Psoas muscle (tissue), 7 donors: ENCODE measurements at regions not wholly inside any gene's neighbourhood (a gene's known extent, or its start where the extent isn't known, plus 50 kb on each side); places are given as distances from the start of the nearest gene placed in this dataset.

Source experiments
- ATAC-seq, 4 donors: fragments of 200-7000 bp; cut with Tn5 transposase; one replicate each; pipeline ENCODE4 v1.9.1; 2020; ENCODE audit warnings: moderate library complexity in 3 of 4, mild to moderate bottlenecking in 2 of 4
- DNase-seq, 2 donors: peaks; one replicate each; pipeline ENCODE4 v3.0.0-alpha.2; 2020
- H3K27ac ChIP-seq: fragments of 200-600 bp; one replicate; pipeline ENCODE4 v1.8.0; 2022
- H3K27me3 ChIP-seq, 3 donors: fragments of 200-600 bp in 1 of 3; one replicate each; pipeline versions ENCODE4 v1.6.1 to v1.8.0; 2013 to 2022; ENCODE audit warnings: low read length in 2 of 3, mild to moderate bottlenecking in 2 of 3, moderate library complexity in 1 of 3; ENCODE audit not compliant: insufficient read depth in 3 of 3
- H3K36me3 ChIP-seq, 2 donors: fragments of 200-600 bp in 1 of 2; one replicate each; pipeline versions ENCODE4 v1.6.1 to v1.8.0; 2013 to 2022; ENCODE audit warnings: low read depth in 1 of 2, mild to moderate bottlenecking in 1 of 2, moderate library complexity in 1 of 2; ENCODE audit not compliant: insufficient read depth in 1 of 2
- H3K4me1 ChIP-seq: fragments of 200-600 bp; one replicate; pipeline ENCODE4 v1.8.0; 2022
- H3K4me3 ChIP-seq: fragments of 200-600 bp; one replicate; pipeline ENCODE4 v1.8.0; 2022; ENCODE audit warnings: mild to moderate bottlenecking
- H3K9me3 ChIP-seq: fragments of 200-600 bp; one replicate; pipeline ENCODE4 v1.8.0; 2022
- WGBS, 3 donors: extraction: QIAGEN DNeasy Blood & Tissue Kit; methylation state at CpG; one replicate each; pipeline versions ENCODE4 v1.1.6 to v1.1.7; 2013; 5-methylcytosine and 5-hydroxymethylcytosine counted together
- intact Hi-C, 2 donors: fragments of 100-400 bp; cut with DNase I; formaldehyde crosslinking; loops; one replicate each; pipeline versions ENCODE4 v1.11.0 to v1.14.2; 2022
- TF ChIP-seq, protein P1 (sequence below): fragments of 200-600 bp; IDR thresholded peaks from one replicate; pipeline ENCODE4 v1.8.0; 2022; ENCODE audit warnings: antibody characterized with exemption
- donor health status: healthy with polysubstance abuse.
- donor health status: DM: no; HTN: no; CAD: no; lungs with moderate emphysema.
- donor health status: Bipolar disorder and iron deficiency.
- donor health status: healthy.
- donor health status: DM: yes; HTN: yes; CAD: no.
- donor health status: DM: no; HTN: no; CAD: no.
- donor health status: DM: yes; HTN: yes; CAD: no.

- TF ChIP-seq, protein P1, sequence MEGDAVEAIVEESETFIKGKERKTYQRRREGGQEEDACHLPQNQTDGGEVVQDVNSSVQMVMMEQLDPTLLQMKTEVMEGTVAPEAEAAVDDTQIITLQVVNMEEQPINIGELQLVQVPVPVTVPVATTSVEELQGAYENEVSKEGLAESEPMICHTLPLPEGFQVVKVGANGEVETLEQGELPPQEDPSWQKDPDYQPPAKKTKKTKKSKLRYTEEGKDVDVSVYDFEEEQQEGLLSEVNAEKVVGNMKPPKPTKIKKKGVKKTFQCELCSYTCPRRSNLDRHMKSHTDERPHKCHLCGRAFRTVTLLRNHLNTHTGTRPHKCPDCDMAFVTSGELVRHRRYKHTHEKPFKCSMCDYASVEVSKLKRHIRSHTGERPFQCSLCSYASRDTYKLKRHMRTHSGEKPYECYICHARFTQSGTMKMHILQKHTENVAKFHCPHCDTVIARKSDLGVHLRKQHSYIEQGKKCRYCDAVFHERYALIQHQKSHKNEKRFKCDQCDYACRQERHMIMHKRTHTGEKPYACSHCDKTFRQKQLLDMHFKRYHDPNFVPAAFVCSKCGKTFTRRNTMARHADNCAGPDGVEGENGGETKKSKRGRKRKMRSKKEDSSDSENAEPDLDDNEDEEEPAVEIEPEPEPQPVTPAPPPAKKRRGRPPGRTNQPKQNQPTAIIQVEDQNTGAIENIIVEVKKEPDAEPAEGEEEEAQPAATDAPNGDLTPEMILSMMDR, result no peak
- Histone ChIP-seq H3K36me3 (no peaks in the 10 kb centered on the region), H3K27ac (no peak overlapping the region), H3K4me1 (no peaks in the 10 kb centered on the region), H3K27me3 (no peaks in the 10 kb centered on the region), H3K9me3 (no peaks in the 10 kb centered on the region), H3K4me3 (no peak overlapping the region)
- DNase-seq (no peak), ATAC-seq (no peak)
- intact Hi-C loops, result no loop called here
- 88 to 91% (median 89%) methylated on average over 8 of the region's 8 CpGs for WGBS, 3 donors
Observed at GRCh38 chr10:124211921-124212320, 118.5 kb upstream of the CHST15 start.

- intact Hi-C loops, result no loop called here
- Histone ChIP-seq H3K4me1 (no peaks in the 10 kb centered on the region), H3K4me3 (no peak overlapping the region), H3K27me3 (no peaks in the 10 kb centered on the region), H3K9me3 (no peaks in the 10 kb centered on the region), H3K27ac (no peak overlapping the region), H3K36me3 (no peaks in the 10 kb centered on the region)
- DNase-seq (no peak), ATAC-seq (no peak)
- WGBS, 3 donors, result 80 to 94% (median 86%) methylated on average over 1 of the region's 1 CpG
- TF ChIP-seq, protein P1, result no peak
Observed at GRCh38 chr10:124210263-124210662, 116.9 kb upstream of the CHST15 start.

- Histone ChIP-seq H3K27me3 (no peaks in the 10 kb centered on the region), H3K36me3 (no peaks in the 10 kb centered on the region), H3K4me1 (no peaks in the 10 kb centered on the region), H3K9me3 (no peaks in the 10 kb centered on the region), H3K4me3 (no peak overlapping the region), H3K27ac (no peak overlapping the region)
- 90 to 99% (median 93%) methylated on average over 5 of the region's 5 CpGs for WGBS, 3 donors
- ATAC-seq, result no peak
- TF ChIP-seq, protein P1, result no peak
- intact Hi-C loops, result no loop called here
- no peak for DNase-seq
Observed at GRCh38 chr10:124207391-124207790, 114.0 kb upstream of the CHST15 start.

DNA sequence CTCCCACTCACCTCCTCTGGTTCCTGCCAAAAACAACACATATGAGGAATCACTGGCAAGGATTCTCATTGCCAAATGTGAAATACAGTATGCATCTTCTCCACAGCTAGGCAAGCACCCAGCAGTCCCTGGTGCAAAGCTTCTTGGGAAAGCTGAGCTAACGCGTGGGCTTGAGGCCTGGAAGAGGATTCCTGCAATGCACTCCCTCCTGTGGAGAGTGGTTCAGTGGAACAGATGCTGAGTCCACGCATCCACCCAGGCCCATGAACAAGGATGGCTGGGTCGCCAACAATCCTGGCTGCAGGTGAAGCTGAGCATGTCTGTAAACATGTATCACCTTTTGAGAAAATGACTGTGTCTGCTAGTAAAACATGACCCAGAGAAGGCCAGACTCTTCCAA, 113.2 kb upstream of the CHST15 start:
- no peaks in the 10 kb centered on the region for H3K4me1 ChIP-seq
- H3K27me3 ChIP-seq, result no peaks in the 10 kb centered on the region
- WGBS, 3 donors, result 45 to 75% (median 57%) methylated on average over 4 of the region's 4 CpGs
- no peak overlapping the region for H3K27ac ChIP-seq
- no peak for ATAC-seq
- intact Hi-C loops, result no loop called here
- no peaks in the 10 kb centered on the region for H3K36me3 ChIP-seq
- DNase-seq, result no peak
- TF ChIP-seq, protein P1, result no peak
- H3K9me3 ChIP-seq, result no peaks in the 10 kb centered on the region
- no peak overlapping the region for H3K4me3 ChIP-seq

DNA sequence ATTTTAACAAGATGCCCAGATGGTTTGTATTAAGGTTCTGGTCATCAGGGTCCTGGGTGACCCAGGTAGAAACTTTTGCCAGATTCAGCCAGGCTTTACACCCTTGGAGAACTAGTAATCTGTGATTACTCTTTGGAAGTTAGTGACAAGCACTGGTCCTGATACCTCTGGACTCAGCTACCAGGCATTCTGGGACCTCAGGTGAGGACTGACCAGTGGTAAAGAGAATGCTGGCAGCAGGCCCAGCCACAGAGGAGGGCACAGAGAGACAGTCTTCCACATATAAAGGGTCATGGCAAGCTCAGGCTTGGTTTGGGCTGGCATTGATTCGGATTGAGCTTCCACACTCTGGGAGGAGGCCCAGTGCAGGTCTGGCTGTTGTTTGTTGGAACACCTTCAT, 112.0 kb upstream of the CHST15 start:
- intact Hi-C loops, result no loop called here
- ATAC-seq (no peak), DNase-seq (no peak)
- 94 to 100% (median 96%) methylated on average over 1 of the region's 1 CpG for WGBS, 3 donors
- Histone ChIP-seq H3K27me3 (no peaks in the 10 kb centered on the region), H3K4me1 (no peaks in the 10 kb centered on the region), H3K4me3 (no peak overlapping the region), H3K27ac (no peak overlapping the region), H3K9me3 (no peaks in the 10 kb centered on the region), H3K36me3 (no peaks in the 10 kb centered on the region)
- TF ChIP-seq, protein P1, result no peak
